DND-41 (cell line): ENCODE measurements at regions not wholly inside any gene's neighbourhood (a gene's known extent, or its start where the extent isn't known, plus 50 kb on each side); places are given as distances from the start of the nearest gene placed in this dataset.

ENCODE experiments used
- ATAC-seq: fragments of 200-7000 bp; cut with Tn5 transposase; 3 replicates; pipeline ENCODE4 v1.9.1; 2021; ENCODE audit warnings: low read depth; ENCODE audit not compliant: insufficient read depth
- DNase-seq: peaks from one replicate; pipeline ENCODE4 v3.0.0-alpha.2; 2020
- H2AFZ ChIP-seq: 2 replicates; pipeline ENCODE4 v1.6.0; 2012; ENCODE audit warnings: low read depth, low read length
- H3K27ac ChIP-seq: 2 replicates; pipeline ENCODE4 v1.5.1; 2012; ENCODE audit warnings: low read length, inconsistent platforms
- H3K27me3 ChIP-seq: fragments of 200-600 bp; sonication (generic); 2 replicates; pipeline ENCODE4 v1.6.0; 2012; ENCODE audit warnings: low read length, mild to moderate bottlenecking, inconsistent platforms; ENCODE audit not compliant: insufficient read depth, poor library complexity
- H3K36me3 ChIP-seq: 2 replicates; pipeline ENCODE4 v1.5.1; 2012; ENCODE audit warnings: low read length, inconsistent platforms; ENCODE audit not compliant: insufficient read depth
- H3K4me1 ChIP-seq: 2 replicates; pipeline ENCODE4 v1.5.1; 2012; ENCODE audit warnings: mild to moderate bottlenecking, low read length; ENCODE audit not compliant: insufficient read depth
- H3K4me2 ChIP-seq: 2 replicates; pipeline ENCODE4 v1.6.0; 2012; ENCODE audit warnings: mild to moderate bottlenecking, moderate library complexity, low read length, inconsistent platforms; ENCODE audit not compliant: insufficient read depth
- H3K4me3 ChIP-seq, 2 experiments: fragments of 200-600 bp in 1 of 2; shearing (Covaris generic) in 1 of 2; 2 replicates each; pipeline ENCODE4 v1.5.1; 2012 to 2016; ENCODE audit warnings: inconsistent platforms in 2 of 2, low read length in 2 of 2, mild to moderate bottlenecking in 2 of 2, low read depth in 1 of 2, moderate library complexity in 1 of 2
- H3K79me2 ChIP-seq: 2 replicates; pipeline ENCODE4 v1.6.0; 2012; ENCODE audit warnings: low read length, inconsistent platforms; ENCODE audit not compliant: insufficient read depth
- H3K9ac ChIP-seq: 2 replicates; pipeline ENCODE4 v1.6.0; 2012; ENCODE audit warnings: low read depth, mild to moderate bottlenecking, inconsistent platforms, low read length, moderate library complexity
- H3K9me3 ChIP-seq: 2 replicates; pipeline ENCODE4 v1.5.1; 2012; ENCODE audit warnings: low read length, moderate library complexity, mild to moderate bottlenecking, inconsistent platforms; ENCODE audit not compliant: insufficient read depth, severe bottlenecking
- H4K20me1 ChIP-seq: 2 replicates; pipeline ENCODE4 v1.6.0; 2012; ENCODE audit warnings: low read length; ENCODE audit not compliant: insufficient read depth
- EZH2 ChIP-seq: IDR thresholded peaks from 3 replicates; pipeline ENCODE4 v1.6.1; 2012; ENCODE audit warnings: borderline replicate concordance, low read depth, mild to moderate bottlenecking, moderate library complexity, low read length, inconsistent platforms; ENCODE audit not compliant: severe bottlenecking
- TF ChIP-seq, protein P1 (sequence below): IDR thresholded peaks from 2 replicates; pipeline ENCODE4 v1.5.1; 2012; ENCODE audit warnings: borderline replicate concordance, low read length, moderate library complexity, mild to moderate bottlenecking; ENCODE audit not compliant: poor library complexity, severe bottlenecking; ENCODE audit errors: extremely low read depth

DNA sequence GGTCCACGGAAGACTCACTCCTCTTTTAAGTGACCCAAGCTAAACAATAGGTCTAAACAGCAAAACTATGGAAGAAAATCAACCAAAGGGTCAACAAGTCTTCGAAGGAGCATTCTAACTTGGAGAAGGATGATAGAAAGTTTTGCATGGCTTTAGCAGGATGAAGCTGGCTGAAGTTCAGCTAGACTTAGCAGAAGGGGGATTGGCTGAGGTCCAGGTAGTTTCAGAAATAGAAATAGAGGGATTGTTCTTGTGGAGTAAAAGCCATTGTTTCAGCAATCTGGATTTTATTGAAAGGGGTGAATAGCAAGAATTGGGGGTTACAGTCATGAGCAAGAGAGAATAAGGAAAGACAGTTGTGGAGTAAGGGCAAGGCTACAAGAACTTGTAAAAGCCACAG, 84.7 kb upstream of the TSPAN8 start:
- Histone ChIP-seq H3K4me2 (no peak overlapping the region), H3K4me3 (no peak overlapping the region), H3K9ac (no peak overlapping the region), H3K27me3 (no peaks in the 10 kb centered on the region), H2AFZ (no peak overlapping the region), H3K27ac (no peak overlapping the region), H3K79me2 (no peaks in the 10 kb centered on the region), H3K36me3 (no peaks in the 10 kb centered on the region), H4K20me1 (no peaks in the 10 kb centered on the region), H3K4me1 (no peaks in the 10 kb centered on the region), H3K9me3 (no peaks in the 10 kb centered on the region)
- ATAC-seq (no peak), DNase-seq (no peak)
- TF ChIP-seq, protein P1, sequence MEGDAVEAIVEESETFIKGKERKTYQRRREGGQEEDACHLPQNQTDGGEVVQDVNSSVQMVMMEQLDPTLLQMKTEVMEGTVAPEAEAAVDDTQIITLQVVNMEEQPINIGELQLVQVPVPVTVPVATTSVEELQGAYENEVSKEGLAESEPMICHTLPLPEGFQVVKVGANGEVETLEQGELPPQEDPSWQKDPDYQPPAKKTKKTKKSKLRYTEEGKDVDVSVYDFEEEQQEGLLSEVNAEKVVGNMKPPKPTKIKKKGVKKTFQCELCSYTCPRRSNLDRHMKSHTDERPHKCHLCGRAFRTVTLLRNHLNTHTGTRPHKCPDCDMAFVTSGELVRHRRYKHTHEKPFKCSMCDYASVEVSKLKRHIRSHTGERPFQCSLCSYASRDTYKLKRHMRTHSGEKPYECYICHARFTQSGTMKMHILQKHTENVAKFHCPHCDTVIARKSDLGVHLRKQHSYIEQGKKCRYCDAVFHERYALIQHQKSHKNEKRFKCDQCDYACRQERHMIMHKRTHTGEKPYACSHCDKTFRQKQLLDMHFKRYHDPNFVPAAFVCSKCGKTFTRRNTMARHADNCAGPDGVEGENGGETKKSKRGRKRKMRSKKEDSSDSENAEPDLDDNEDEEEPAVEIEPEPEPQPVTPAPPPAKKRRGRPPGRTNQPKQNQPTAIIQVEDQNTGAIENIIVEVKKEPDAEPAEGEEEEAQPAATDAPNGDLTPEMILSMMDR = no peak
- no peak for TF ChIP-seq EZH2

DNA sequence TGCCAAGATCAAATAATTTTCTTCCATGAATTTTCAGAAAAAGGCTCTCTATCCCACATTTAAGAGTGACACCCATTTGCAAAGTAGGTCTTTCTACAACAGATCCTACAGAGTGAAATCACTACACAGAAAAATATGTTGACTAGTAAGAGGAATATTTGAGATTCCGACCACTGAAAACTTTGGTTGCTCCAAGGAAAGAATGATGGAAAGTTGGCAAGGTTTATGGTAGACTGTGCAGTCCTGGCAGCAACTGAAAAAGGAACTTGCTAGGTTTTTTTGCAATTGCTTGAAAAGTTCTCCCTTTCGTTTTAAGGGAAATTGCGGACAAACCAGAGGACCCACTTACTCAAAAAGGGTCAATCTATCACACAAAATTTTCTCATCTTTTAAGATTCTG, 83.1 kb upstream of the TSPAN8 start:
- Histone ChIP-seq H3K4me3 (no peak overlapping the region), H3K27ac (no peak overlapping the region), H3K9ac (no peak overlapping the region), H3K4me1 (no peaks in the 10 kb centered on the region), H3K27me3 (no peaks in the 10 kb centered on the region), H3K79me2 (no peaks in the 10 kb centered on the region), H4K20me1 (no peaks in the 10 kb centered on the region), H3K36me3 (no peaks in the 10 kb centered on the region), H2AFZ (no peak overlapping the region), H3K4me2 (no peak overlapping the region), H3K9me3 (no peaks in the 10 kb centered on the region)
- no peak for ATAC-seq
- no peak for DNase-seq
- TF ChIP-seq, protein P1 = no peak
- TF ChIP-seq EZH2 = no peak

DNA sequence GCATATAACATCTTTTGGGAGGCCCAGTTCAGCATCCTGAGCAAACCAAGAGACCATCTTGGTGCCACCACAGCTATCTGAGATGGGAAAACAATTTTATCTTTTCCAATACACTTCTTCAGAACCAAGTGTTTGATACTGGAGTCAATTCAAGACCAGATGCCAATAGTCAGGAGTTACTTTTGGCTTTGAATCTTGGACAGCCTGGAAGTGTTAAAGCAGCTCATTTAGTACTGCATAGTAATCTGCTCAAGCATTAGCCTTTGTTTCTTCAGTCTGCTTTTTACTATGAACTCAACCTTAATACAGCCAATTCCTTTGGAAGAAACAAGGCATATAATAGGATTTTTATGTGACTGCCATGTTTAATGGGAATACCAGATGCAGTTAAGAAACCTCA, 81.9 kb upstream of the TSPAN8 start:
- TF ChIP-seq, protein P1 = no peak
- no peak for TF ChIP-seq EZH2
- H3K4me1 ChIP-seq = no peaks in the 10 kb centered on the region
- H3K79me2 ChIP-seq = no peaks in the 10 kb centered on the region
- H3K9me3 ChIP-seq = no peaks in the 10 kb centered on the region
- DNase-seq = no peak
- H4K20me1 ChIP-seq = no peaks in the 10 kb centered on the region
- no peaks in the 10 kb centered on the region for H3K36me3 ChIP-seq
- H3K4me3 ChIP-seq = no peak overlapping the region
- no peak overlapping the region for H3K9ac ChIP-seq
- no peaks in the 10 kb centered on the region for H3K27me3 ChIP-seq
- no peak for ATAC-seq
- no peak overlapping the region for H2AFZ ChIP-seq
- no peak overlapping the region for H3K27ac ChIP-seq
- no peak overlapping the region for H3K4me2 ChIP-seq

- H3K79me2 ChIP-seq = no peaks in the 10 kb centered on the region
- ATAC-seq (no peak), DNase-seq (no peak)
- H3K36me3 ChIP-seq = no peaks in the 10 kb centered on the region
- no peak overlapping the region for H3K4me2 ChIP-seq
- H4K20me1 ChIP-seq = no peaks in the 10 kb centered on the region
- no peak for TF ChIP-seq EZH2
- TF ChIP-seq, protein P1 = no peak
- no peak overlapping the region for H2AFZ ChIP-seq
- H3K9ac ChIP-seq = no peak overlapping the region
- no peaks in the 10 kb centered on the region for H3K27me3 ChIP-seq
- H3K9me3 ChIP-seq = no peaks in the 10 kb centered on the region
- no peak overlapping the region for H3K4me3 ChIP-seq
- H3K27ac ChIP-seq = no peak overlapping the region
- H3K4me1 ChIP-seq = no peaks in the 10 kb centered on the region
These were observed 79.3 kb upstream of the TSPAN8 start for GRCh38 chr12:71237128-71237527.
